CD4-positive, alpha-beta T cell treated with Interferon gamma for 1 hour (primary cell): ENCODE measurements at regions not wholly inside any gene's neighbourhood (a gene's known extent, or its start where the extent isn't known, plus 50 kb on each side); places are given as distances from the start of the nearest gene placed in this dataset.

Experiments
- DNase-seq: peaks from one replicate; pipeline ENCODE4 v3.0.0-alpha.2; 2020

DNA sequence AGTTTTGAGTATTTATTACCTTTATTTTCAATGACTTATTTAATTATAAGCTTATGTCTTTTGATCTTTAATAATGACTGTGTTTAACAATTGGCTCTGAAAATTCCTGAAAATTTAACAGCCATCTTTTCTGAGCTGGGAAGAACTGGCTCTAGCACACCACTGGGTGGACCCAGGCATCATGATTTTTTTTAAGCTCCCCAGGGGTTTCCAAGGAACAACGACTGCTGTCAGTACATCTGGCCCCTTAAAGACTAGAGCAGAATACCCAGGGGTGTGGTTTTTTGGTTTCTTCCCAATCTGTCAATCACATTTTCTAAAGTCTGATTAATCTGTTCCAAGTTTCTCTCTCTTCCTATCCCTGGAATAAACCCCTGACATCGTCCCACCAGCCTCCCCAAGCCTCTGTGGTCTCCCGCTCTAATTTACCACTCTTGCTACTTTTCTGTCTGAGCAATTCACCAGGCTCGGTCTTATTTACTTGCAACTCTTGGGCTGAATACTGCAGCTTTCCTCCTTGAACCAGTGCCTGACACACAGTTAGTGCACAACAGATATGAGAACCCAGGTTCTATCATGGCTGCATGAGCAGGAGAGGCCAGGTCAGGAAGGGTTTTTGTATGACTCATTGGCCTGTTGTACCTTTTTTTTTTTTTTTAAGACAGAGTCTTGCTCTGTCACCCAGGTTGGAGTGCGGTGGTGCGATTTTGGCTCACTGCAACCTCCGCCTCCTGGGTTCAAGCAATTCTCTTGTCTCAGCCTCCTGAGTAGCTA lies 321.9 kb downstream of the ZSWIM6 start:
- no peak for DNase-seq

GRCh38 chr5:61654876-61655275 lies 322.8 kb downstream of the ZSWIM6 start:
- DNase-seq = no peak

DNA sequence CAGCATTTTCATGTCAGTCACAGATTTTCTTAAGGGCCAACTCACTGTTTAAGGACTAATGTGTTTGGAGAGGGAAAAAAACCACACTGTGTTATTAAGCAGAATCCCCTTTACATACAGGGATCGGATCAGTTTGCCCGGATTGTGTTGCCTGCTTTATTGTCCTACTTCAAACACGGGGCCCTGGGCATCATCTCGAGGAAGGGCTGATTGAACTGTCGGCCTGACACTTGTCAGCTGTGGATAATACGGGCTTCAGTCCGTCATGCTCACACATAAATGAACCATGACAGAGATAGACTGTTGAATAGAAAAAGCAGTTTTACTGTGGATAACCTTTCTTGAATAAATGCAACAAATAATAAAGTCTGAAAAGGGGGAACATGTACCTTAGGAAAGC lies 325.0 kb downstream of the ZSWIM6 start:
- DNase-seq = no peak

DNA sequence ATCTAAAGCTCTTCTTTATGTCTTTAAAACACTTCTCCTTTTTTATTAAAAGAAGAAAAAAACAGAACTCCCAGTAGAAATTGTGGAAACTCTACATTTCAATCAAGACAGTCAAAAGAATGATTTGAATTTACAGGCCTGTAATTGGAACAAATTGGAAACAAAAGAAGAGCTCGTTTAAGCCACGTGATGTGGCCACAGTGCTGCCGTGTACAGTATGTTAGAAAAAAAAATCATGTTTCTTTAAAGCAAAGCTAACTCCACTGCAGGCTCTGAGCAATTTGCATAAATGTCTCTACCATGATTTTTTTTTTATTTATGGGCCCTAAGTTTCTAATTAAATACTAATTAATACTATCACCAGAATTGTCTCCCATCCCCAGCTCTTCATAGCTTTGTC lies 325.6 kb downstream of the ZSWIM6 start:
- no peak for DNase-seq

DNA sequence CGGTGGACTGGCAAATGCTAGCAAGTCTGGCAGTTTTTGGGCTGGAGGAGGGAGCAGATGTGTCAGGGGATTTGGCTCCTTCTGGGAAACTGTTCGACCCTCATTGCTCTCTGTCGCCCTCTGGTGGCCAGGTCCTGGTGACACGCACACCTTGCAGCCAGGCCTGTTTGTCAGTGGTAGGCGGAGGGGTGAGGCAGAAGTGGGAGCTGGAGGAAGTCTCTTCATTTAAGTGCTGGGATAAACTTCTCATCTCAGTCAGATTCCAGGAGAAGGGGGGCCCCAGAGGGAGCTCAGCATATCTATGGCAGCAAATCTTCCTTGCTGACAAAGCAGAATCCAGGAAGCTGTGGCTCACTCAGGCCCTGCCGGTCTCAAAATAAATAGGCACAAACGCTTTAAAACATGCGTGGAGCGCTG lies 326.5 kb downstream of the ZSWIM6 start:
- DNase-seq = peak; percentile 52

GRCh38 chr5:61659221-61659696 lies 327.2 kb downstream of the ZSWIM6 start:
- no peak for DNase-seq

GRCh38 chr5:61662670-61663069 lies 330.6 kb downstream of the ZSWIM6 start:
- DNase-seq = no peak

GRCh38 chr5:61666064-61666621 lies 334.1 kb downstream of the ZSWIM6 start:
- DNase-seq = no peak

GRCh38 chr5:61667525-61668218 lies 335.6 kb downstream of the ZSWIM6 start:
- DNase-seq = no peak

GRCh38 chr5:61669531-61669930 lies 337.5 kb downstream of the ZSWIM6 start:
- DNase-seq = no peak

DNA sequence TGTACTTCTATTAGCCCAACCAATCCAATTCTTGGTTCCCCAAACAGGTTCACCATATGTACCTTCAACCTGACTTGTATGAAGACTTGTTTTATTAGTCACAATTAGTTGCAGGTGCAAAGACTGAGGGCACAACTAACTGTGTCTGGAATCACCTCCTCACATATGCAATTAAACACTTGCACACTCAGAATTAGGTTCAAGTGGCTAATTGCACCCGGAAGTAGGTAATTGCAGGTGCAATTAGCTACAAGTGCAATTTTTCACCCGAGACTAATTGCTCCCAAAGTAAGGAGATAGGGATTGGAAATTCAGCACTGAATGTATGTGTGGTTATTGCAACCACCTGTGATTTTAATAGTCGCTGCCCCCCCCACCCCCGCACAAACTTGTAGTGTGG lies 338.9 kb downstream of the ZSWIM6 start:
- no peak for DNase-seq

- no peak for DNase-seq
These were observed 341.1 kb downstream of the ZSWIM6 start for GRCh38 chr5:61673007-61673735.

- DNase-seq = no peak
These were observed 342.3 kb downstream of the ZSWIM6 start for GRCh38 chr5:61674378-61674777.

- no peak for DNase-seq
These were observed 343.1 kb downstream of the ZSWIM6 start for GRCh38 chr5:61675015-61675692.

DNA sequence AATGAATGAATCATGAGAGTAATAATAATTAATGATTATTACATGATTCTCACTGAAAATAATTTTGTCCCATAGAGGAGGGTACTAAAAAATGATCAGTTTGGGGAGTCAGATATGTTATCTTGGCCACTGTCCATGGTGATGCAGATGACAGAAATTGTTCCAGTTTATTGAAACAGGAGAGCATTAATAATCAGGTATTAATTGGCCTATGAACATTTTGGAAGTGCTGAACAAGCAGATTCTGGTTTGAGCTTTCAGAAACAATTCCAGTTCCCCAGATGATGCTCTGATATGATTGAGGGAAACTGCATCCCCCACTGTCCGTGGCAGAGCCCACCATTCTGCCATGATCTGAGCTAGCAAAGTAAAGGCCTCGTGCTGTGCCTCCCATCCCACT lies 345.2 kb downstream of the ZSWIM6 start:
- no peak for DNase-seq

DNA sequence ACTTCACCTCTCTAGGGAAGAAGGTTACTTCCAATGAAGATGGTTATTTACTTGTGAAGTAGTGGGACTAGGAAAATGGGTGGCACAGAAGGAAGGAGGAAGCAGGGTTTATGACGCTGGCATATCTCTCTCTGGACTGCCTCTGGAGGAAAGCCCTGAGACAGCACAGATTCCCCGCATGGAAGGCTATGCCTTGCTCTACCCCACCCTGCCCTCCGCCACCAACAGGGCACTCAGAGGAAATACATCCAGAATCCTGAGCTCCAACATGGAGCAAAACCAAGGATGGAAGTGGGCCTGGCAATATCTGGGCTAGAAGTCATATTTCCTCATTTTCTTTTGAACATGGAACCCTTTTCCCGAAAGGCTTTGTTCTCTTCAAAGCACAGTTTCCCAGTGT lies 346.9 kb downstream of the ZSWIM6 start:
- no peak for DNase-seq

DNA sequence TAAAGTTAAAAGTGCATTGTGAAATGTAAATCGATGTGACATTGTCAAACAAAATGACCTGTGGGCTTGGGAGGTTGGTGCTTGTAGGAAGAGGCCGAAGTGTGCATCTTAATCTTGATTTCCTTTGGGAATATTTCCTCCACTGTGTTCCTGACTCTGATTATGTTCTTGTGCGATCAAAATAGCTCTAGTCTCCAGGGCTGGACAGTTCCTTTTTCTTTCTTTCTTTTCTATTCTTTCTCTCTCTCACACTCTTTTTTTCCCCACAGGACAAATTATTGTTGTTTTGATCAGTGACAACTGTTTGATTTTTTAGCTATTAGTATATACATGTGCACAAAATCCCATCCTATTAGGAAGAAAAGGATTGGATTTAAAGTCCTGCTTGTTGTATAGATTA lies 347.5 kb downstream of the ZSWIM6 start:
- no peak for DNase-seq

DNA sequence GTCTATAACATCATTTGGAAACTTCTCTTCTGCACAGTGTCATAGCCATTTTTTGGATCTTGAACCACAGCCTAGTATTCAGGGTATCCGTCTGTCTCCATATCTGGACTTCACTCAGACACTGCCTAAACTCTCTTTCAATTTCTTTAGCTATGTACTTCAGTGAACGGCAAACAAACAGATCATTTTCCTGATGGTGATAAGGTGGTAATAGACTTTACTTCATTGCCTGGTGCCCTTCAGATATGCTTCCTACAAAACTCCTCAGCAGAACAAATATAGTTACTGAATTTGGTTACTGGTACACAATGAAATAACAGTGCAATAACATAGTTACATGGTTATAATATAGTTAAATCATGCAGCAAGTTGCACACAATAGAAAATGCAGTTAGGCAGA lies 348.2 kb downstream of the ZSWIM6 start:
- DNase-seq = no peak

GRCh38 chr5:61683148-61683547 lies 351.1 kb downstream of the ZSWIM6 start:
- DNase-seq = no peak

DNA sequence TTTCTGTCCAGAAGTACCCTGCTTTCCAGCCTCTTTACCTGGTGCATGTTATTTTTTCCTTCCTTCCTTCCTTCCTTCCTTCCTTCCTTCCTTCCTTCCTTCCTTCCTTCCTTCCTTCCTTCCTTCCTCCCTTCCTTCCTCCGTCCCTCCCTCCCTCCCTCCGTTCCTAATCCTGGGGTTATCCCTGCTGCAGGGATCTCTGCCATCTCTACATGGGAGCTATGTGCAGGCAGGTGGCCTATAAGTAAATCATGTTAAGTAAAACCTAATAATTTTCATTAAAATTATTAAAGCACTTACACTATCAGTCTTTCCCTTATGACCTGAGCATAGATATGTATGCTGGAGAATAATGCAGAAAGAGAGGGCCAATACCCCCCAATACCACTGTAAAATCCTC lies 351.9 kb downstream of the ZSWIM6 start:
- no peak for DNase-seq

DNA sequence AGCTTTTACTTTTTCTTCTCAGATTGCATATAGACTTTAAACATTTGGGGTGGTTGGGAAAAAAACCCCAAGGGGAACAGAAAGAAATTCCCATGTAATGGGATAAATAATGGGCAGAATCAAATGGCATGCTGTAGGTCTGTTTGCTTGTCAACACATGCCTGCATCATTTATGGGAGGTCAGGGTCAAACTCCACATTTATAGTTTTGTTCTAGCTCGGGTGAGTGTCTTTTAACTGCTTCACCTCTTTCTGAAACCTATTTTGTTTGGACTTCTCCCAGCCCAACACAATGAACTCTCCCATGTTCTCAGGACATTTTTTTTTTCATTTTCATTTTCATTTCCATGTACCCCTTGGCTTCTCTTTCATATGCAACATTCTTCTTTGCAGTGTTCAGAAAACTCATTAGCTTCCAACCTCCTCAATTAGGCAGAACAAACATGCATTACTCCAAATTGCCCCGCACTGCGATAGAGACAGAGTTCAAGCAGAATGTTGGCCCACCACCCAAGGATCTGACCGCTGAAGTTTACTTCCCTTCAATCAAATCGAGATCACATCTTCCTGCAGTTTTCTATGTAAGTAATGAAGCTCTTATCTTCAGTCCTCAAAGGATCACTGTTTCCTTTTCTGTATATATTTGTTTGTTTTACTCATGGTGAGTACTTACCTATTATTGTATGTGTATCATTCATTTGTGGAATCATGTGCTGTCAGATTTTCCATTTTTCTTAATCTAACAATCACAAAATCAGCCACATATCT lies 354.6 kb downstream of the ZSWIM6 start:
- DNase-seq = no peak

DNA sequence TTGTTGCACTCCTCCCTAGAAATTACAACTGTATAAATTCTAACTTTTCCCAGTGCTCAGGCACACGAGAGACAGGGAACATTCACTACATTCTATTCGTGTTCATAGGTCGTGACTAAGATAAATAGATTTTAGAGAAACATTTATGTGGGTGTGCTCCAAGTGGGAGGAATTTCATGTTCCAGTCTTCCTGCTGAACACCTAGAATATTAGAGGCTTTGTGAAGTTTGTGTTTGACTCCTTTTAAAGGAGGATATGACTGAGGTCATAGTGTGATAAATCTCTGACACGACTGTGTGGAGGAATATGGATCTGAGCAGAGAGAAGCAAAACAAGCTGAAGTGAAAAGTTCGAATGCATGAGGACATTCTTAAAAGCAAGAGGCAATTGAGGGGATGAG lies 355.3 kb downstream of the ZSWIM6 start:
- no peak for DNase-seq
